GM21367 (cell line): ENCODE measurements at regions not wholly inside any gene's neighbourhood (a gene's known extent, or its start where the extent isn't known, plus 50 kb on each side); places are given as distances from the start of the nearest gene placed in this dataset.

ENCODE experiments used
- ATAC-seq: cut with Tn5 transposase; IDR thresholded peaks from one replicate; pipeline ENCODE4 v1.9.1; 2021; ENCODE audit not compliant: unreplicated experiment

- ATAC-seq = no peak
Observed at GRCh38 chr10:28810057-28810870, 132.9 kb downstream of the BAMBI start.

- no peak for ATAC-seq
Observed at GRCh38 chr10:28811639-28812349, 134.5 kb downstream of the BAMBI start.

DNA sequence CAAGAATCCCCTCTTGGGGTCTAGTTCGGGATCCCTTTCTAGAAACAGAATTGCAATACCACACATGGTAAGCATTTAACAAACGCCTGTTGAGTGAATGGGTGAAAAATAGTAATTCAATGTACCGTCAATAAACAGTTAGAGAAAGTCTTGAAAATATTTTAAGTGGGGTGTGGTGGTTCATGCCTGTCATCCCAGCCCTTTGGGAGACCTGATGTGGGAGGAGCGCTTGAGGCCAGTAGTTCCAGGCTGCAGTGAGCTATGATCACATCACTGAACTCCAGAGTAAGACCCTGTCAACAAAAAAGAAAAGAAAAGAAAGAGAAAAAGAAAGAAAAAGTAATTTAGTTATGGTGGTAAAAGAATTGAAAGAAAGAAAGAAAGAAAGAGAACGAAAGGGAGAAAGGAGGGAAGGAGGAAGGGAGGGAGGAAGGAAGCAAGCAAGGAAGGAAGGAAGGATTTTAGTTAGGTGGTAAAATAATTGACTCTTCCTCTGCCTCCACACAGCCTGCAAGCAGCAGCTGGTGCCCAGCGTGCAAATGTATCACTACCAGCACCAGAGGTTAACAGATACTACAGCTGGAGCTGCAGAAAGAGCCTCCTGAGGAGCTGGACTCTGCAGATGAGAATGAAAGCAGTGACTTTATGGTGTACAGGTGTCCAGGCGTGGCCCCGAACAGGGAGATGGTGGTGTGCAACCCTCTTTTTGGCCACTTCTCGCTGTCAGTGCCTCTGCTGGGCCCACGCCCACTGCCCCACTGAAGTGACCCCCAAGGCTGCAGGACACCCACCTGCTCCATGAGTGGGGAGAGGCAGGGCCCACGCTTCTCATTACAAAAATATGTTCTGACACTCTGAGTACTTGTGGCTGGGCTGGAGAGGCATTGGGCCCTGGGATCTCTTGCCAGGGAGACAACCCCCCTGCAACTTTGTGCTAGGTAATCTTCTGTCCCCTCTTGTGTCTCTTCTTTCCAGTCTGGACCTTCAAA, 135.4 kb downstream of the BAMBI start:
- no peak for ATAC-seq

- ATAC-seq = no peak
Observed at GRCh38 chr10:28815681-28816080, 138.4 kb downstream of the BAMBI start.

- ATAC-seq = no peak
Observed at GRCh38 chr10:28822719-28823464, 145.6 kb downstream of the BAMBI start.

- no peak for ATAC-seq
Observed at GRCh38 chr10:28823501-28824075, 146.3 kb downstream of the BAMBI start.

DNA sequence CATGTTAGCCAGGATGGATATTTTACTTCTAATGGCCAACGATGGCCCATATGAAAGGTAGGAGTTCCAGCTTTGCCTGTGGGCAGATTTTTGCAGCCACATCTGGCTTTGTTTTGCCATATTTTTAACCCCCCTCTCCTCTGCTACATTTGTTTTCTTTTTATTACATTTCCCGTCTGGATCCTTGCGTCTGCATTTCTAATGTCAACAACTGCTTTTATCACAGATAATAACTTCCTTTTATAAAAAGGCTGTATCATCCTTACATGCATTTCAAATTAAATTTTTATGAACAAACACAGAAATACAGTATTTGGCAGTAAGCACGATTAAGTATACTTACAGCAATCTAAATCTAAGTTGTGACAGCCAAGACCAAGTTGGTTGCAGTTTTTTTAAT, 156.0 kb downstream of the BAMBI start:
- no peak for ATAC-seq

DNA sequence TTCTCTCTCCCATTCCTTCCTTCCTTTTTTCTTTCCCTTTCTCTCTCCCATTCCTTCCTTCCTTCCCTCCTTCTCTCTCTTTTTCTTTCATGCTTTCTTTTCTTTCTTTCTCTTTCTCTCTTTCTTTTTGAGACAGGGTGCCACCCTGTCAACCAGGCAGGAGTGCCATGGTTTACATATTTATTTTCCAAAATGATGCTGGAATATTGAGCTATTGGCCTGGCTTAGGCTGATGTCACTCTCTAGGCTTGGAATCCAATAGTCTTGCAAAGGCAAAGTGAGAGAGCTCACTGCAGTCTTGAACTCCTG, 159.1 kb downstream of the BAMBI start:
- ATAC-seq = no peak

GRCh38 chr10:28837613-28838390, 160.5 kb downstream of the BAMBI start:
- ATAC-seq = no peak

GRCh38 chr10:28838908-28839307, 161.6 kb downstream of the BAMBI start:
- no peak for ATAC-seq

DNA sequence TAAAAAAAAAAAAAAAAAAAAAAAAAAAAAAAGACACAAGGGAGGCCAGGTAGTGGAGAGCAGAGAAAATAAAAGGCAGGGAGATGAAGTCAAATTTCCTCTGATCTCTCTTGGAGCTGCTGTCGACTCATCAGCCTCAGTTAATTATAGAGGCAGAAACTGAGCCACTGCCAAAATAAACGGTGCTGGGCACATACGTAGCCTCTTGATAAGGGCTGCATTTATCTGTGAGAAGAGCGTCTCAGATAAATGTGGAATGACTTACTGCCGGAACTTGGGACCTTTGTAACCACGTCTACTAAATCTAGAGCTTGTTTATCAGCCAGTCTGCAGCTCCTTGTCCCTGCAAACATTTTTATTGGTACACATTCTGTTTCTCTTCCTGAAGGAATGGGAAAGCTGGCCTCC, 162.3 kb downstream of the BAMBI start:
- ATAC-seq = no peak

- ATAC-seq = no peak
Observed at GRCh38 chr10:28840202-28840601, 162.9 kb downstream of the BAMBI start.

DNA sequence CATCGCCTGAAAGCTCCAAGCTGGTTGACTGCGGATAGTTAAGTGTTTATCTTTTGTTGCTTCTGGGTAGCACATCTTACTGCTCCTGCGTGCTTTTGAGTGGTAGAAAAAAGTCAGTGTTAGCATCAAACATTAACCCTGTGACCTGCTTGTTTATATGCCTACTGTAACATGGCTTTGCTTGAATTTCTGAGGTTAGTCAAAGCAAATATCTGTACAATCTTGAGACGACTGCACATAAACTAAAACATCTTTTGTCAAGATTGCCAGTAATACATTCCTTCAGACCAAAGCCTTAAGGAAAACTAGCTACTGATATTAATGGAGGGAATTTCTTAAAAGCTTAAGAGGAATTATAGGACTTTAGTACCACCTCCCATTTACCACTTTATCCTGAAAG, 163.7 kb downstream of the BAMBI start:
- ATAC-seq = no peak

DNA sequence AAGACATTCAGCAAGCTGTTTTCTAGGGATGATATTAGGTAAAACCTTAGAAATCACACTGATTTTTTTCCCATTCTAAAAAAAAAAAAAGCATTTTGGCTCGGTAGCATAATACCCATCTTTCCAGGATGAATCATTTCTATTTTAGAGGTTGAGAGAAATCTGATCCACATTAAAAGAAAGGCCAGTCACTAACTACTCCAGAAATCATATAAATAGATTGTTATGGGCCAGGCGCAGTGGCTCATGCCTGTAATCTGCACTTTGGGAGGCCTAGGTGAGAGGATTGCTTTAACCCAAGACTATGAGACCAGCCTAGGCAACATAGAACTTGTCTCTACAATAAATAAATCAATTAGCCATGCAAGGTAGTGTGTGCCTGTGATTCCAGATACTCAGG, 164.3 kb downstream of the BAMBI start:
- ATAC-seq = no peak

GRCh38 chr10:28842321-28842720, 165.0 kb downstream of the BAMBI start:
- ATAC-seq = no peak

GRCh38 chr10:28845009-28845682, 167.8 kb downstream of the BAMBI start:
- no peak for ATAC-seq

DNA sequence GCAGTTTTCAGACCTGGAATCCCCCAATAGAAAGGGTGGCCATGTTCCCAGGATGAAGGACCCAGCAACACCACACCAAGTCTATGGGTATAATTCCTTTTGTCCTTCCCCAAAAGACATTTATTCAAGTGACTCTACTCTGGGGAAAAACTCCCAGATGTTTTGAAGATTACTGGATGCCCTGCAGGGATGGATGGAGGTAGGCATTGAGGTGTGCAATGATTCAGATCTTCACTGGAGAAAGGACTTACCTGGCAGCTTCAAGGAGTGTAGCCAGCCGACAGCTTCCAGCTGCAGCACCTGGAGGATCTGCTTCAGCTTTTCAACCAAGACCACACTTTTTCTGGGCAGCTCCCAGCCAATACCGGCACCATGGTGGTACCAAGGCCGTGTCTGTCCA, 172.0 kb downstream of the BAMBI start:
- no peak for ATAC-seq

- ATAC-seq = no peak
Observed at GRCh38 chr10:28849821-28850220, 172.5 kb downstream of the BAMBI start.

GRCh38 chr10:28850784-28851183, 173.5 kb downstream of the BAMBI start:
- no peak for ATAC-seq
